ENCODE measurements at regions not wholly inside any gene's neighbourhood (a gene's known extent, or its start where the extent isn't known, plus 50 kb on each side); places are given as distances from the start of the nearest gene placed in this dataset.

DNA sequence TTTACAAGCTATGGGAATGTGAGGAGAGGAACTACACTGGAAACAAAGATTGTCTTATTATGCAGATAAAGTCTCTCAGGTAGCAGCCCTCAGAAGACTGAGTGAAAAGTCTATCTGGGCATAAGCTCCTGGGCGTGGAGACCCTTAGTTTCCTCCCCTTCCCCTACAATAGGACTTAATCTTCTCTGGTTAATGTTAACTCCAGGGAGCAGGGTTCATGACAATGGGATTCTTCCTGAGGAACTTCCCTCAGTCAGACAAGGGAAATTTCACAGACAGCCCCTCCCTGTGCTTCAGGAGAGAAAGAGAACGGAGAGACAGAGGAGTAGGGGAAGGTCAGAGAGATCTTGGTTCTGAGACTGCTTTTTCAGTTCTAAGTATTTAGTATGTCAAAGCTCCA lies 1428.6 kb downstream of the LRRC4C start:
- no peaks in the 10 kb centered on the region for H3K79me2 ChIP-seq (ENCODE audit: insufficient read depth, low read length)
- no peaks in the 10 kb centered on the region for H3K36me3 ChIP-seq (ENCODE audit: insufficient read depth, low read length)
- H3K4me1 ChIP-seq (ENCODE audit: insufficient read depth, low read length): no peaks in the 10 kb centered on the region
- no peaks in the 10 kb centered on the region for H3K27me3 Mint-ChIP-seq (ENCODE audit: low read depth, unreplicated experiment)
- H3K4me3 ChIP-seq (ENCODE audit: insufficient read depth, low read depth, low read length): no peak overlapping the region
- no peaks in the 10 kb centered on the region for H3K9me3 Mint-ChIP-seq (ENCODE audit: unreplicated experiment)
- TF ChIP-seq CTCF (IDR thresholded peaks at IDR 0.05; ENCODE audit: insufficient read depth, low read depth, low read length): no peak
- no peak for TF ChIP-seq EZH2 (IDR thresholded peaks at IDR 0.05; ENCODE audit: insufficient read depth, low read length)
- FAIRE-seq (no peak), DNase-seq (ENCODE audit: low read depth) (no peak)
- H4K20me1 ChIP-seq (ENCODE audit: insufficient read depth, low read length): no peaks in the 10 kb centered on the region
- H3K4me1 Mint-ChIP-seq (ENCODE audit: low read depth, unreplicated experiment): no peaks in the 10 kb centered on the region
- no peaks in the 10 kb centered on the region for H3K36me3 Mint-ChIP-seq (ENCODE audit: low read depth, unreplicated experiment)
- no peak overlapping the region for H3K27ac ChIP-seq (ENCODE audit: low read depth, low read length)
- H3K4me2 ChIP-seq (ENCODE audit: low read length): no peak overlapping the region
- H3K9me3 ChIP-seq (ENCODE audit: insufficient read depth, low read depth, low read length): no peaks in the 10 kb centered on the region
- no peak overlapping the region for H3K4me3 Mint-ChIP-seq (ENCODE audit: unreplicated experiment)
- no peak overlapping the region for H2AFZ ChIP-seq (ENCODE audit: low read depth, low read length)
- no peaks in the 10 kb centered on the region for H3K27me3 ChIP-seq (ENCODE audit: insufficient read depth, low read length)
- H3K27ac Mint-ChIP-seq (ENCODE audit: unreplicated experiment): no peak overlapping the region
- H3K9ac ChIP-seq (ENCODE audit: low read length): no peak overlapping the region

- Histone ChIP-seq H3K36me3 (ENCODE audit: insufficient read depth, low read length) (no peaks in the 10 kb centered on the region), H3K27ac (ENCODE audit: low read depth, low read length) (no peak overlapping the region), H3K4me2 (ENCODE audit: low read length) (no peak overlapping the region), H3K79me2 (ENCODE audit: insufficient read depth, low read length) (no peaks in the 10 kb centered on the region), H3K4me3 (ENCODE audit: insufficient read depth, low read depth, low read length) (no peak overlapping the region), H3K27me3 (ENCODE audit: insufficient read depth, low read length) (no peaks in the 10 kb centered on the region), H2AFZ (ENCODE audit: low read depth, low read length) (no peak overlapping the region), H3K9ac (ENCODE audit: low read length) (no peak overlapping the region), H3K4me1 (ENCODE audit: insufficient read depth, low read length) (no peaks in the 10 kb centered on the region), H4K20me1 (ENCODE audit: insufficient read depth, low read length) (no peaks in the 10 kb centered on the region), H3K9me3 (ENCODE audit: insufficient read depth, low read depth, low read length) (no peaks in the 10 kb centered on the region)
- no peaks in the 10 kb centered on the region for H3K27me3 Mint-ChIP-seq (ENCODE audit: low read depth, unreplicated experiment)
- no peak overlapping the region for H3K4me3 Mint-ChIP-seq (ENCODE audit: unreplicated experiment)
- no peaks in the 10 kb centered on the region for H3K9me3 Mint-ChIP-seq (ENCODE audit: unreplicated experiment)
- H3K27ac Mint-ChIP-seq (ENCODE audit: unreplicated experiment): no peak overlapping the region
- DNase-seq (ENCODE audit: low read depth) (no peak), FAIRE-seq (no peak)
- no peaks in the 10 kb centered on the region for H3K36me3 Mint-ChIP-seq (ENCODE audit: low read depth, unreplicated experiment)
- TF ChIP-seq EZH2 (IDR thresholded peaks at IDR 0.05; ENCODE audit: insufficient read depth, low read length) (no peak), CTCF (IDR thresholded peaks at IDR 0.05; ENCODE audit: insufficient read depth, low read depth, low read length) (no peak)
- H3K4me1 Mint-ChIP-seq (ENCODE audit: low read depth, unreplicated experiment): no peaks in the 10 kb centered on the region
These were observed 1430.1 kb downstream of the LRRC4C start for GRCh38 chr11:40029391-40029790.

DNA sequence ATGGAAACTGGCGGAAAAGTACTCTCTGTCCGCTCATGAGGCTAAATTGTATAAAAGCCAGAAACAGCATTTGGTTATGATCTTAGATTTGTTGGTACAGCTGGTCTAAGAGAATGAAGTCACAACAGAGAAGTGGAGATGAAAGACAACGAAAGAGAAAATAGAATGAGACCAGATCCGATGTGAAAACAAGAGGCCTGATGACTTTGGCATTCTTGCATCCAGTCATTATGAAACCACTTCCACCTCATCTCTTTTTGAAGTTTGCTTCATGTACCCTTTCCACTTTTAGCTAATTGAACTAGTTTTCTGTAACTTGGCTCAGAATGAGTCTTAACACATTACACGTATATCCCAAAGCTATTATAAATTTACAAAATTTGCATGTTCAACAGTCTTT lies 1431.7 kb downstream of the LRRC4C start:
- H3K27ac Mint-ChIP-seq (ENCODE audit: unreplicated experiment): no peak overlapping the region
- Histone ChIP-seq H3K9ac (ENCODE audit: low read length) (no peak overlapping the region), H3K4me3 (ENCODE audit: insufficient read depth, low read depth, low read length) (no peak overlapping the region), H3K9me3 (ENCODE audit: insufficient read depth, low read depth, low read length) (no peaks in the 10 kb centered on the region), H4K20me1 (ENCODE audit: insufficient read depth, low read length) (no peaks in the 10 kb centered on the region), H3K27ac (ENCODE audit: low read depth, low read length) (no peak overlapping the region), H3K4me2 (ENCODE audit: low read length) (no peak overlapping the region), H3K27me3 (ENCODE audit: insufficient read depth, low read length) (no peaks in the 10 kb centered on the region), H3K36me3 (ENCODE audit: insufficient read depth, low read length) (no peaks in the 10 kb centered on the region), H3K4me1 (ENCODE audit: insufficient read depth, low read length) (no peaks in the 10 kb centered on the region), H3K79me2 (ENCODE audit: insufficient read depth, low read length) (no peaks in the 10 kb centered on the region), H2AFZ (ENCODE audit: low read depth, low read length) (no peak overlapping the region)
- no peaks in the 10 kb centered on the region for H3K4me1 Mint-ChIP-seq (ENCODE audit: low read depth, unreplicated experiment)
- H3K9me3 Mint-ChIP-seq (ENCODE audit: unreplicated experiment): no peaks in the 10 kb centered on the region
- no peak overlapping the region for H3K4me3 Mint-ChIP-seq (ENCODE audit: unreplicated experiment)
- DNase-seq (ENCODE audit: low read depth): no peak
- TF ChIP-seq CTCF (IDR thresholded peaks at IDR 0.05; ENCODE audit: insufficient read depth, low read depth, low read length) (no peak), EZH2 (IDR thresholded peaks at IDR 0.05; ENCODE audit: insufficient read depth, low read length) (no peak)
- H3K27me3 Mint-ChIP-seq (ENCODE audit: low read depth, unreplicated experiment): peaks cover 2% of the 10 kb centered on the region
- H3K36me3 Mint-ChIP-seq (ENCODE audit: low read depth, unreplicated experiment): no peaks in the 10 kb centered on the region
- no peak for FAIRE-seq
